ENCODE measurements at regions not wholly inside any gene's neighbourhood (a gene's known extent, or its start where the extent isn't known, plus 50 kb on each side); places are given as distances from the start of the nearest gene placed in this dataset.

DNA sequence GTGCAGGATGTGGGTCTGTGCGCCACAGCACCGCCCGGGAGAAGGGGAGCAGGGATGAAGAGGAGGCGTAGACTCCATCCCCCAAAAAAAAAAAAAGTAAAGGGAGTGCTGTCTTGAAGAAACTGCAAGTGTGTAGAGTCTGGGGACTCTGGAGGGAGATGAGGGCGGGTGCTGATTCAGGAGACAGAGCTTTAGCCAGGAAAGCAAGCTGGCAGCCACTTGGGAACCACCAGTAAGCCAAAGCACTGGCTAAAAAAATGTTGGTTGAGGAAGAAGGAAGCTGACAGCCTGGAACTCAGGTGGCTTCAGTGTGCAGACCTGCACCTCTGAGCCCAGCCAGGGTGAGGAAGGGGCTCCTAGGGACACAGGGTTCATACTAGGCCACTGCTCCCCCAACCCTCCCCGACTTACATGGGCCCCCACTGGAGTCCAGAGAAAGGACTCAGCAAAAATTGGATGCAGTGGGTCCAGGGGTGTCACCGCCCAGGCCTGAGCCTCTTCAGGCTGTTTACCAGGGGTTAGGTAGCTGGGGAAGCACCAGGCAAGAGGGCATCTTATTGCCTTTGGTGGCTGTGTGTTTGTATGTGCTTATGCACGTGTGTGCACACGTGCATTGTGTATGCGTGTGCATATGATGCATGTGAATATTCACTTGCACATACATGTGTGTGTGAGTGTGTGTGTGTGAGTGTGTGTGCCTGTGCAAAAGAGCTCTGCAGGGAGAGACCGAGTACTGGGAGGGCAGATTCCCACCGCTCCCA, 153.5 kb upstream of the MLN start:
- H3K9me3 ChIP-seq (ENCODE audit: severe bottlenecking) = no peaks in the 10 kb centered on the region
- DNase-seq (ENCODE audit: low spot score) = no peak
- TF ChIP-seq, protein P1, sequence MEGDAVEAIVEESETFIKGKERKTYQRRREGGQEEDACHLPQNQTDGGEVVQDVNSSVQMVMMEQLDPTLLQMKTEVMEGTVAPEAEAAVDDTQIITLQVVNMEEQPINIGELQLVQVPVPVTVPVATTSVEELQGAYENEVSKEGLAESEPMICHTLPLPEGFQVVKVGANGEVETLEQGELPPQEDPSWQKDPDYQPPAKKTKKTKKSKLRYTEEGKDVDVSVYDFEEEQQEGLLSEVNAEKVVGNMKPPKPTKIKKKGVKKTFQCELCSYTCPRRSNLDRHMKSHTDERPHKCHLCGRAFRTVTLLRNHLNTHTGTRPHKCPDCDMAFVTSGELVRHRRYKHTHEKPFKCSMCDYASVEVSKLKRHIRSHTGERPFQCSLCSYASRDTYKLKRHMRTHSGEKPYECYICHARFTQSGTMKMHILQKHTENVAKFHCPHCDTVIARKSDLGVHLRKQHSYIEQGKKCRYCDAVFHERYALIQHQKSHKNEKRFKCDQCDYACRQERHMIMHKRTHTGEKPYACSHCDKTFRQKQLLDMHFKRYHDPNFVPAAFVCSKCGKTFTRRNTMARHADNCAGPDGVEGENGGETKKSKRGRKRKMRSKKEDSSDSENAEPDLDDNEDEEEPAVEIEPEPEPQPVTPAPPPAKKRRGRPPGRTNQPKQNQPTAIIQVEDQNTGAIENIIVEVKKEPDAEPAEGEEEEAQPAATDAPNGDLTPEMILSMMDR (IDR thresholded peaks at IDR 0.05; ENCODE audit: poor library complexity, severe bottlenecking) = no peak
- H3K4me1 ChIP-seq (ENCODE audit: insufficient read depth, poor library complexity, severe bottlenecking) = peaks cover 4% of the 10 kb centered on the region
- H3K27me3 ChIP-seq (ENCODE audit: insufficient read depth, poor library complexity, severe bottlenecking) = no peaks in the 10 kb centered on the region
- no peaks in the 10 kb centered on the region for H3K36me3 ChIP-seq (ENCODE audit: low read depth)
- no peak overlapping the region for H3K27ac ChIP-seq (ENCODE audit: poor library complexity, severe bottlenecking)
- no peak for ATAC-seq (ENCODE audit: low read depth)
- H3K4me3 ChIP-seq (ENCODE audit: severe bottlenecking) = no peak overlapping the region

DNA sequence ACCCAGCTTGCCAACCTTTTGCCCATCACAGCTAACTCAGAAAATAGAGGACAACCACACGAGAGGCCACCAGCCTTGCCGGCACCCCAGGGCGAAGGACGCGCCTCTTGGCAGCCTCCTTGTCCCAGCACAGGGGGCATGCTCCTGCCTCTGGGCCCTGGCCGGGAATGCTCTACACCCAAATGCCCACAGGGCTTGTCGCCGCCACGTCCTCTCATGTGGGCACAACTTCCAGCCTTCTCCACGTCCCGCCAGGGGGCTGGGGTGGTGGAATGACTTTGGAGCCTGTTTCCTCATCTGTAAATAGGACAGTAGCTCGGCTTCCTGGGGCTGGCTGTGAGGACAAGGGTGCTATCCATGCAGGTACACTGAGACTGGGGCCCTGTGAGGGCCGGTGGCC, 152.4 kb upstream of the MLN start:
- no peak overlapping the region for H3K27ac ChIP-seq (ENCODE audit: poor library complexity, severe bottlenecking)
- H3K4me1 ChIP-seq (ENCODE audit: insufficient read depth, poor library complexity, severe bottlenecking) = peaks cover 3% of the 10 kb centered on the region
- no peak overlapping the region for H3K4me3 ChIP-seq (ENCODE audit: severe bottlenecking)
- TF ChIP-seq, protein P1 (IDR thresholded peaks at IDR 0.05; ENCODE audit: poor library complexity, severe bottlenecking) = no peak
- no peaks in the 10 kb centered on the region for H3K36me3 ChIP-seq (ENCODE audit: low read depth)
- no peaks in the 10 kb centered on the region for H3K27me3 ChIP-seq (ENCODE audit: insufficient read depth, poor library complexity, severe bottlenecking)
- DNase-seq (ENCODE audit: low spot score) (no peak), ATAC-seq (ENCODE audit: low read depth) (no peak)
- no peaks in the 10 kb centered on the region for H3K9me3 ChIP-seq (ENCODE audit: severe bottlenecking)

DNA sequence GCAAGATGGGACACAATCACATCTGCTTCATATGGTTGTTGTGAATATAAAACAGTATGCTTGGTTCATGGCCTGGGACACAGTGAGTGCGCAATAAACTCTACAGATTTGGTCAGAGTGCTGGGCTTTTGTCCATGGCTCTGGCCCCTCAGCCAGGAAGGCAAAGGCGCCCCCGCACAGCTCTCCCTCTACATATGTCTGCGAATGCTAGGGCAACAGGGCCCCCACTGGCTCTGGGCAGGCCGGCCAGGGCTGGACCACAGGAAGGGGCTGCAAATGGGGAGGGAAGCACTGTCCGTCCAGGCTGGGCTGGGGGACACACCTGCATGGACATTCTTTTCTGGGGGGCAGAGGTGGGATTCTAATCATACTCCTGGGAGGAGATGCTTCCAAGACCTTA, 151.8 kb upstream of the MLN start:
- no peak overlapping the region for H3K27ac ChIP-seq (ENCODE audit: poor library complexity, severe bottlenecking)
- H3K4me3 ChIP-seq (ENCODE audit: severe bottlenecking) = no peak overlapping the region
- peaks cover 3% of the 10 kb centered on the region for H3K4me1 ChIP-seq (ENCODE audit: insufficient read depth, poor library complexity, severe bottlenecking)
- H3K36me3 ChIP-seq (ENCODE audit: low read depth) = no peaks in the 10 kb centered on the region
- no peaks in the 10 kb centered on the region for H3K27me3 ChIP-seq (ENCODE audit: insufficient read depth, poor library complexity, severe bottlenecking)
- ATAC-seq (ENCODE audit: low read depth) (no peak), DNase-seq (ENCODE audit: low spot score) (no peak)
- H3K9me3 ChIP-seq (ENCODE audit: severe bottlenecking) = no peaks in the 10 kb centered on the region
- TF ChIP-seq, protein P1 (IDR thresholded peaks at IDR 0.05; ENCODE audit: poor library complexity, severe bottlenecking) = no peak

DNA sequence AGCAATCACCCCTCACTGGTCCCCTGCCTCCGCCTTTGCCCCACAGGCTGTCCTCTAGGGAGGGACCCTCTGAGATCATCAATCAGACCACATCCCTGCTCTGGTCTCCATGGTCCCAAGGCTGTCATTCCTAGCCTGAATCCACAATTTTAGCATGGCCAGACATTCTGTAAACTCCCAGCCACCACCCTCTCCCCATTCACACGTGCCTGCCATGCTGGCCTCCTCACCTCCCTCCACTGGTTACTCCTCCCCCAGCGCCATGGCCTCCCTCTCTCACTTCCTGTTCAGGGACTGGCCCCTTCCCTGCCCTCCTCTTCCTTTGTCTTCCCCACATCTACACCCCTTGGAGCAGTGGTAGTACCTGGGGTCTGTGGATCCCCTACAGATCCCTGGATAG, 150.7 kb upstream of the MLN start:
- no peaks in the 10 kb centered on the region for H3K9me3 ChIP-seq (ENCODE audit: severe bottlenecking)
- TF ChIP-seq, protein P1 (IDR thresholded peaks at IDR 0.05; ENCODE audit: poor library complexity, severe bottlenecking) = no peak
- DNase-seq (ENCODE audit: low spot score) (no peak), ATAC-seq (ENCODE audit: low read depth) (no peak)
- H3K4me3 ChIP-seq (ENCODE audit: severe bottlenecking) = no peak overlapping the region
- no peaks in the 10 kb centered on the region for H3K36me3 ChIP-seq (ENCODE audit: low read depth)
- H3K27me3 ChIP-seq (ENCODE audit: insufficient read depth, poor library complexity, severe bottlenecking) = no peaks in the 10 kb centered on the region
- H3K27ac ChIP-seq (ENCODE audit: poor library complexity, severe bottlenecking) = no peak overlapping the region
- H3K4me1 ChIP-seq (ENCODE audit: insufficient read depth, poor library complexity, severe bottlenecking) = no peaks in the 10 kb centered on the region

DNA sequence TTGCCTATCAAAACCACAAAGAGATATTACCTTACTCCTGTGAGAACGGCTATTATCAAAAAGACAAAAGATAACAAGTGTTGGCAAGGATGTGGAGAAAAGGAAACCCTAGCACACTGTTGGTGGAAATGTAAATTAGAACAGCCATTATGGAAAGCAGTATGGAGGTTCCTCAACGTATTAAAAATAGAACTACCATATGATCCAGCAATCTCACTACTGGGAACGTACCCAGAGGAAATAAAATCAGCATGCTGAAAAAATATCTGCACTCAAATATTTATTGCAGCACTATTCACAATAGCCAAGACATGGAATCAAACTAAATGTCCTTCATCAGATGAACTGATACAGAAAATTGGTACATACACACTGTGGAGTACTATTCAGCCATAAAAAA, 149.4 kb upstream of the MLN start:
- no peaks in the 10 kb centered on the region for H3K9me3 ChIP-seq (ENCODE audit: severe bottlenecking)
- DNase-seq (ENCODE audit: low spot score) = no peak
- H3K27me3 ChIP-seq (ENCODE audit: insufficient read depth, poor library complexity, severe bottlenecking) = no peaks in the 10 kb centered on the region
- TF ChIP-seq, protein P1 (IDR thresholded peaks at IDR 0.05; ENCODE audit: poor library complexity, severe bottlenecking) = no peak
- H3K36me3 ChIP-seq (ENCODE audit: low read depth) = no peaks in the 10 kb centered on the region
- ATAC-seq (ENCODE audit: low read depth) = no peak
- no peak overlapping the region for H3K4me3 ChIP-seq (ENCODE audit: severe bottlenecking)
- no peaks in the 10 kb centered on the region for H3K4me1 ChIP-seq (ENCODE audit: insufficient read depth, poor library complexity, severe bottlenecking)
- H3K27ac ChIP-seq (ENCODE audit: poor library complexity, severe bottlenecking) = no peak overlapping the region

Measured in RWPE2 (cell line).